Esophagus squamous epithelium (tissue), 4 donors: ENCODE measurements at regions not wholly inside any gene's neighbourhood (a gene's known extent, or its start where the extent isn't known, plus 50 kb on each side); places are given as distances from the start of the nearest gene placed in this dataset.

ENCODE experiments used
- POLR2A ChIP-seq, 4 donors: fragments of 450-650 bp; IDR thresholded peaks; one replicate each; pipeline ENCODE4 v1.6.1; 2017; ENCODE audit warnings: antibody characterized with exemption in 4 of 4, mild to moderate bottlenecking in 4 of 4, moderate library complexity in 3 of 4
- TF ChIP-seq, protein P1 (sequence below), 6 experiments: fragments of 450-650 bp in 4 of 6; fragments of 200-600 bp in 2 of 6; sonication (generic) in 2 of 6; IDR thresholded peaks; one replicate each; pipeline ENCODE4 v1.5.1; 2016 to 2019; ENCODE audit warnings: antibody characterized with exemption in 6 of 6, mild to moderate bottlenecking in 4 of 6, moderate library complexity in 4 of 6

DNA sequence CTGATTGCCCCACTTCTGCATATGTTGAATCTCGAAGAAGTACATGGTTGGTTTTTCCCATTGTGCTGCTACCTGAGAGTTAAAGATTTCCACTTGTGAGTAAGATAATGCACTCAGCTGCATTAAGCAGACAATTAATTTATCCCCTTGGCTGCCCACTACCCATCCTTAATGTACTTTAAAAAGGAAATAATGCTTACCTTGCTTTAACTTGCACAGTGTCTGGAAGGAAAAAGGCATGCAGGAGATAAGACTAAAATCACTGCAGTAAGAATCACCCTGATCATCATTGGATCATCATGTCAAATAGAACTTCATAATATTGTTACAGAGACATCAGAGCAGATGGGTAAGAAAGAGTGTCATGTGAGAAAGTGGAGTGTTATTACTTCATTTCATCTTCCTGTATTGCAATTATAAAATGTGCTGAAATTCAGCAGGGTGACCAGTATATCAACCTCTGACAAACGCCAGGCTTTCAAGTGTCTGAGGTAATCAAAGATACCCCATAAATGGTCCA, 207.3 kb upstream of the PIK3C3 start:
- no peak for TF ChIP-seq POLR2A (IDR thresholded peaks at IDR 0.05)
- TF ChIP-seq, protein P1, sequence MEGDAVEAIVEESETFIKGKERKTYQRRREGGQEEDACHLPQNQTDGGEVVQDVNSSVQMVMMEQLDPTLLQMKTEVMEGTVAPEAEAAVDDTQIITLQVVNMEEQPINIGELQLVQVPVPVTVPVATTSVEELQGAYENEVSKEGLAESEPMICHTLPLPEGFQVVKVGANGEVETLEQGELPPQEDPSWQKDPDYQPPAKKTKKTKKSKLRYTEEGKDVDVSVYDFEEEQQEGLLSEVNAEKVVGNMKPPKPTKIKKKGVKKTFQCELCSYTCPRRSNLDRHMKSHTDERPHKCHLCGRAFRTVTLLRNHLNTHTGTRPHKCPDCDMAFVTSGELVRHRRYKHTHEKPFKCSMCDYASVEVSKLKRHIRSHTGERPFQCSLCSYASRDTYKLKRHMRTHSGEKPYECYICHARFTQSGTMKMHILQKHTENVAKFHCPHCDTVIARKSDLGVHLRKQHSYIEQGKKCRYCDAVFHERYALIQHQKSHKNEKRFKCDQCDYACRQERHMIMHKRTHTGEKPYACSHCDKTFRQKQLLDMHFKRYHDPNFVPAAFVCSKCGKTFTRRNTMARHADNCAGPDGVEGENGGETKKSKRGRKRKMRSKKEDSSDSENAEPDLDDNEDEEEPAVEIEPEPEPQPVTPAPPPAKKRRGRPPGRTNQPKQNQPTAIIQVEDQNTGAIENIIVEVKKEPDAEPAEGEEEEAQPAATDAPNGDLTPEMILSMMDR (IDR thresholded peaks at IDR 0.05) = no peak
